ENCODE measurements at regions not wholly inside any gene's neighbourhood (a gene's known extent, or its start where the extent isn't known, plus 50 kb on each side); places are given as distances from the start of the nearest gene placed in this dataset.

- peak; percentile 56 for DNase-seq
These were observed 50.7 kb upstream of the PNMA8B start for GRCh38 chr19:46546194-46546896.

DNA sequence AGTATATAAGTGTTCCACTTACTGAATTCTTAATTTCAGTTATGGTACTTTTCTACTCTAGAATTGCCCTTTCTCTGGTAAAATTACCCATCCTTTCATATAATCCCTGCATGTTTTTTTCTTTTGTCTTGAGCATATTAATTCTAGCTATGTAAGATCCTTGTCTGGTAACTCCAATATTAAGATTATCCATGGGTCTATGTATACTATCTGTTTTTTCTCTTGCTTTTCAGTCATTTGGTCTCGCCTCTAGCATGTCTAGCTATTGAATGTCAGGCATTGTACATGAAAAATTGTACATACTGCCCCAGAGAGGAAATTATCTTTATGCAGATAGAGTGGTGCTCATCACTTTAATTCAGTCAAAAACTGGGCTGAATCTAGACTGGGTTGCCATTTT, 50.4 kb upstream of the CALM3 start:
- no peak for DNase-seq

DNA sequence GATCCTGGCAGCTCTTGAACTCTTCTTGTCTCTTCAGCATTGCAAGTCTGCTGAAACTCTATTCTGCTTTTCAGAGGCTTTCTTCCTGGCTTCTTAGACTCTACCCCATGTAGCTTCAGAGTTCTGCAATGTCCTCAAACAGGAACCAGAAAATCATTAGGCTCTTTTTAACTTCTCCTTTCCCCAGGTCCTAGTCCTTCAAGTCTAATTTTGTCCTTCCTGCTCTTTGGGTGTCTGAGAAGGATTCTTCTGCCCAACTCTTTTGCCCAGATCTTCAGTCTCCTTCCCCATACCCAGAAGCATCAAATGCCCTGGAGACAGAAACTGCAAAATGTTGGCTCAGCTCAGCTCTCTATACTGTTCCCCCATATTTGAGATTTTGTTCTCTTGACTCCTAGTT, 50.0 kb upstream of the CALM3 start:
- DNase-seq, result no peak
